Left lung (tissue), 4 donors: ENCODE measurements at regions not wholly inside any gene's neighbourhood (a gene's known extent, or its start where the extent isn't known, plus 50 kb on each side); places are given as distances from the start of the nearest gene placed in this dataset.

Source experiments
- ATAC-seq: fragments of 200-7000 bp; cut with Tn5 transposase; one replicate; pipeline ENCODE4 v1.9.1; 2020; ENCODE audit warnings: moderate library complexity
- DNase-seq, 4 donors: peaks; one replicate each; pipeline ENCODE4 v3.0.0-alpha.2; 2013 to 2020
- H3K27ac ChIP-seq, 2 donors: fragments of 200-600 bp; sonication (generic) in 1 of 2; one replicate each; pipeline versions ENCODE4 v1.5.0 to v1.8.0; 2020 to 2021
- H3K27me3 ChIP-seq, 2 donors: fragments of 200-600 bp; sonication (generic) in 1 of 2; one replicate each; pipeline versions ENCODE4 v1.5.0 to v1.8.0; 2020 to 2021
- H3K36me3 ChIP-seq, 2 donors: fragments of 200-600 bp; sonication (generic) in 1 of 2; one replicate each; pipeline versions ENCODE4 v1.5.0 to v1.8.0; 2020 to 2021
- H3K4me1 ChIP-seq, 2 donors: fragments of 200-600 bp; one replicate each; pipeline ENCODE4 v1.8.0; 2021
- H3K4me3 ChIP-seq, 2 donors: fragments of 200-600 bp; sonication (generic) in 1 of 2; one replicate each; pipeline versions ENCODE4 v1.5.0 to v1.8.0; 2020 to 2021; ENCODE audit warnings: mild to moderate bottlenecking in 1 of 2
- H3K9me3 ChIP-seq, 2 donors: fragments of 200-600 bp; sonication (generic) in 1 of 2; one replicate each; pipeline versions ENCODE4 v1.5.0 to v1.8.0; 2020 to 2021
- CTCF ChIP-seq, 2 donors: fragments of 200-600 bp; sonication (generic) in 1 of 2; IDR thresholded peaks; one replicate each; pipeline versions ENCODE4 v1.5.0 to v1.8.0; 2021; ENCODE audit warnings: antibody characterized with exemption in 2 of 2
- intact Hi-C, 2 donors: fragments of 100-400 bp; cut with DNase I; formaldehyde crosslinking; loops; one replicate each; pipeline versions ENCODE4 v1.11.2 to v1.14.2; 2022
- donor health status: DM: no; HTN: yes; CAD: no.
- donor health status: DM: no; HTN: no; CAD: no.

GRCh38 chr13:40172149-40172591, 494.3 kb downstream of the FOXO1 start:
- Histone ChIP-seq H3K27ac (no peak overlapping the region), H3K9me3 (no peaks in the 10 kb centered on the region), H3K27me3 (peaks cover 0 to 23% of the 10 kb centered on the region in 2 donors), H3K36me3 (no peaks in the 10 kb centered on the region), H3K4me3 (no peak overlapping the region), H3K4me1 (no peaks in the 10 kb centered on the region)
- ATAC-seq (peak; percentile 87), DNase-seq (peak in 3 of 4 donors; percentile 15 to 64 (median 38))
- TF ChIP-seq CTCF (IDR thresholded peaks at IDR 0.05), result no peak
- intact Hi-C loops, result no loop called here

GRCh38 chr13:40172878-40173277, 493.6 kb downstream of the FOXO1 start:
- H3K9me3 ChIP-seq, result no peaks in the 10 kb centered on the region
- H3K27ac ChIP-seq, result no peak overlapping the region
- peaks cover 0 to 23% of the 10 kb centered on the region in 2 donors for H3K27me3 ChIP-seq
- H3K36me3 ChIP-seq, result no peaks in the 10 kb centered on the region
- no peak for DNase-seq
- no peaks in the 10 kb centered on the region for H3K4me1 ChIP-seq
- ATAC-seq, result no peak
- no peak for TF ChIP-seq CTCF (IDR thresholded peaks at IDR 0.05)
- intact Hi-C loops, result no loop called here
- no peak overlapping the region for H3K4me3 ChIP-seq

- H3K27me3 ChIP-seq, result peaks cover 0 to 23% of the 10 kb centered on the region in 2 donors
- no peaks in the 10 kb centered on the region for H3K9me3 ChIP-seq
- no peak overlapping the region for H3K4me3 ChIP-seq
- H3K36me3 ChIP-seq, result no peaks in the 10 kb centered on the region
- no peak for DNase-seq
- no peaks in the 10 kb centered on the region for H3K4me1 ChIP-seq
- TF ChIP-seq CTCF (IDR thresholded peaks at IDR 0.05), result no peak
- no peak for ATAC-seq
- no peak overlapping the region for H3K27ac ChIP-seq
- intact Hi-C loops, result no loop called here
These were observed 490.8 kb downstream of the FOXO1 start for GRCh38 chr13:40175639-40176038.

- ATAC-seq, result no peak
- peaks cover 0 to 21% of the 10 kb centered on the region in 2 donors for H3K27me3 ChIP-seq
- intact Hi-C loops, result no loop called here
- H3K27ac ChIP-seq, result no peak overlapping the region
- DNase-seq, result no peak
- H3K4me1 ChIP-seq, result no peaks in the 10 kb centered on the region
- H3K36me3 ChIP-seq, result no peaks in the 10 kb centered on the region
- no peaks in the 10 kb centered on the region for H3K9me3 ChIP-seq
- TF ChIP-seq CTCF (IDR thresholded peaks at IDR 0.05), result no peak
- H3K4me3 ChIP-seq, result no peak overlapping the region
These were observed 490.2 kb downstream of the FOXO1 start for GRCh38 chr13:40176242-40176641.

GRCh38 chr13:40178130-40178529, 488.3 kb downstream of the FOXO1 start:
- no peak for TF ChIP-seq CTCF (IDR thresholded peaks at IDR 0.05)
- Histone ChIP-seq H3K36me3 (no peaks in the 10 kb centered on the region), H3K27me3 (peaks cover 0 to 2% of the 10 kb centered on the region in 2 donors), H3K4me1 (peaks cover 0 to 3% of the 10 kb centered on the region in 2 donors), H3K4me3 (no peak overlapping the region), H3K9me3 (no peaks in the 10 kb centered on the region), H3K27ac (peak overlapping the region in 1 of 2 donors; percentile 31)
- DNase-seq (no peak), ATAC-seq (no peak)
- intact Hi-C loops, result no loop called here
